GM10248 (cell line): ENCODE measurements at regions not wholly inside any gene's neighbourhood (a gene's known extent, or its start where the extent isn't known, plus 50 kb on each side); places are given as distances from the start of the nearest gene placed in this dataset.

ENCODE experiments used
- CTCF ChIA-PET: fragments of 300-600 bp; sonication (Branson Sonifier 250); formaldehyde crosslinking; extraction: SDS; loops from one replicate; lab custom pipeline; 2021; ENCODE audit warnings: antibody characterized with exemption; lab: Yijun Ruan, JAX
- POLR2A ChIA-PET: fragments of 350-650 bp; sonication (Branson Sonifier 250); formaldehyde crosslinking; extraction: SDS; loops from one replicate; lab custom pipeline; 2020; ENCODE audit warnings: antibody characterized with exemption; lab: Yijun Ruan, JAX
- DNase-seq: peaks from one replicate; pipeline ENCODE4 v3.0.0; 2012; ENCODE audit errors: extremely low spot score
- TF ChIP-seq, protein P1 (sequence below): IDR thresholded peaks from 2 replicates; pipeline ENCODE4 v1.5.1; 2012; ENCODE audit warnings: mild to moderate bottlenecking, low read depth; ENCODE audit errors: extremely low read depth, missing control alignments, control extremely low read depth

DNA sequence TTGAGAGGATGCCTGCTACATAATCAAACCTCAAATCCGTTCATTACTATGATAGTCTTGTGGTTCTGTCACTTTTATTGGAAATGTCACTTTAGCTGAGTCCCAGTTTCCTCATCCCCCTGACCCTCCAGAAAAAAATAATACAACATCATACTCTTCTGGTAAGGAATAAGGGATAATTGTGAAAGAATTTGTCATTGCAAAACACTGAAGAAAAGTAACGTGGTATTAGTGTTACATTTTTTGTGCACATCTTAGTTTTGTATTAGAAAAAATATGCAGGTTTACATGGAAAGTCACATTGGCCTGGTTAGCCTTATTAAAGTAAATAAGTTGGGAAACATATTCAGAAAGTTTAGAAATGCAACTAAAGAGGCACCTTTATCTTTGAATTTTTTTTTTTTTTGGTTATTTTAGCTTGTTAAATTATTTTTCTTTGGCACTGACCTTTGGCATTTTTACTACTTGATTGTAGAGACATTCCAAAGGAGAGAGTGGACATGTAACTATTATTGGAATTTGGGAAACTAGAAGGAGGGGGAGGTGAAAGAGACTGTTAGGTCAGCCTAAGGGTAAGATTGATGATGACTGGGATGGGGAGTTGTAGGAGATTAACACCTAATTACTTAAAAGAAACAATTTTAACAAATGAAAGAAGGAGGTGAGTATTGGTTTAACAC, 462.2 kb upstream of the RARB start:
- POLR2A ChIA-PET, result no interaction called here

GRCh38 chr3:24968036-24968435, 460.0 kb upstream of the RARB start:
- DNase-seq, result no peak
- CTCF ChIA-PET, result no interaction called here
- TF ChIP-seq, protein P1, sequence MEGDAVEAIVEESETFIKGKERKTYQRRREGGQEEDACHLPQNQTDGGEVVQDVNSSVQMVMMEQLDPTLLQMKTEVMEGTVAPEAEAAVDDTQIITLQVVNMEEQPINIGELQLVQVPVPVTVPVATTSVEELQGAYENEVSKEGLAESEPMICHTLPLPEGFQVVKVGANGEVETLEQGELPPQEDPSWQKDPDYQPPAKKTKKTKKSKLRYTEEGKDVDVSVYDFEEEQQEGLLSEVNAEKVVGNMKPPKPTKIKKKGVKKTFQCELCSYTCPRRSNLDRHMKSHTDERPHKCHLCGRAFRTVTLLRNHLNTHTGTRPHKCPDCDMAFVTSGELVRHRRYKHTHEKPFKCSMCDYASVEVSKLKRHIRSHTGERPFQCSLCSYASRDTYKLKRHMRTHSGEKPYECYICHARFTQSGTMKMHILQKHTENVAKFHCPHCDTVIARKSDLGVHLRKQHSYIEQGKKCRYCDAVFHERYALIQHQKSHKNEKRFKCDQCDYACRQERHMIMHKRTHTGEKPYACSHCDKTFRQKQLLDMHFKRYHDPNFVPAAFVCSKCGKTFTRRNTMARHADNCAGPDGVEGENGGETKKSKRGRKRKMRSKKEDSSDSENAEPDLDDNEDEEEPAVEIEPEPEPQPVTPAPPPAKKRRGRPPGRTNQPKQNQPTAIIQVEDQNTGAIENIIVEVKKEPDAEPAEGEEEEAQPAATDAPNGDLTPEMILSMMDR, result no peak
- POLR2A ChIA-PET, result no interaction called here

More for the DNA sequence above, 462.2 kb upstream of the RARB start:
- TF ChIP-seq, protein P1, result no peak
- CTCF ChIA-PET, result no interaction called here
- no peak for DNase-seq

GRCh38 chr3:24972491-24972890, 455.6 kb upstream of the RARB start:
- TF ChIP-seq, protein P1, result no peak
- POLR2A ChIA-PET, result no interaction called here
- CTCF ChIA-PET, result interaction anchor here (2.7 kb wide), 1 partner anchor 9 kb away, joined by 10 read pairs; no protein-coding TSS in a partner anchor
- DNase-seq, result no peak

DNA sequence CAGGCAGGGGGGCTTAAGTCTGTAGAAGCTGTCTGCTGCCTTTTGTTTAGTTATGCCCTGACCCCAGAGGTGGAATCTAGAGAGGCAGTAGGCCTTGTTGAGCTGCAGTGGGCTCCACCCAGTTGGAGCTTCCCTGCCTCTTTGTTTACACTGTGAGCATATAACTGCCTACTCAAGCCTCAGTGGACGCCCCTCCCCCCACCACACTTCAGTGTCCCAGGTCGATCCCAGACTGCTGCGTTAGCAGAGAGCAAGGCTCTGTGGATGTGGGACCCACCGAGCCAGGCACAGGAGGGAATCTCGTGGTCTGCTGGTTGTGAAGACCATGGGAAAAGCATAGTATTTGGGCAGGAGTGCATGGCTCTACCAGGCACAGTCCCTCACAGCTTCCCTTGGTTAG, 446.8 kb upstream of the RARB start:
- ChIA-PET CTCF (interaction anchor here (0.8 to 2.2 kb wide), 5 partner anchors 10 to 61 kb away, joined by 3 to 10 read pairs (median 4); no protein-coding TSS in a partner anchor), POLR2A (no interaction called here)
- no peak for DNase-seq
- TF ChIP-seq, protein P1, result no peak

- CTCF ChIA-PET, result interaction anchor here (0.8 to 2.2 kb wide), 6 partner anchors 10 to 61 kb away, joined by 3 to 10 read pairs (median 4); no protein-coding TSS in a partner anchor
Observed at GRCh38 chr3:24981924-24982323, 446.1 kb upstream of the RARB start.

GRCh38 chr3:24985668-24986067, 442.4 kb upstream of the RARB start:
- CTCF ChIA-PET, result no interaction called here
- TF ChIP-seq, protein P1, result no peak
- no peak for DNase-seq

More at GRCh38 chr3:24981924-24982323, 446.1 kb upstream of the RARB start:
- TF ChIP-seq, protein P1, result no peak
- no peak for DNase-seq
- POLR2A ChIA-PET, result no interaction called here

More at GRCh38 chr3:24985668-24986067, 442.4 kb upstream of the RARB start:
- POLR2A ChIA-PET, result no interaction called here
